HFFc6 (cell line): ENCODE measurements at regions not wholly inside any gene's neighbourhood (a gene's known extent, or its start where the extent isn't known, plus 50 kb on each side); places are given as distances from the start of the nearest gene placed in this dataset.

Experiments used
- DNase-seq: peaks from one replicate; pipeline ENCODE4 v3.0.0-alpha.2; 2018
- H3K27ac Mint-ChIP-seq: 2 replicates; pipeline ENCODE4 v1.8.0; 2020; ENCODE audit warnings: mild to moderate bottlenecking, mixed read lengths
- H3K27me3 Mint-ChIP-seq: 2 replicates; pipeline ENCODE4 v1.8.0; 2021; ENCODE audit warnings: mild to moderate bottlenecking, moderate library complexity, mixed read lengths; ENCODE audit not compliant: insufficient read depth
- H3K36me3 Mint-ChIP-seq: 2 replicates; pipeline ENCODE4 v1.8.0; 2021; ENCODE audit warnings: low read depth, mixed read lengths
- H3K4me1 Mint-ChIP-seq: 2 replicates; pipeline ENCODE4 v1.8.0; 2020; ENCODE audit warnings: low read depth, mixed read lengths
- H3K4me3 Mint-ChIP-seq: 2 replicates; pipeline ENCODE4 v1.8.0; 2020; ENCODE audit warnings: mild to moderate bottlenecking, moderate library complexity, mixed read lengths
- H3K9me3 Mint-ChIP-seq: 2 replicates; pipeline ENCODE4 v1.8.0; 2020; ENCODE audit warnings: mild to moderate bottlenecking, mixed read lengths
- CTCF ChIP-seq: fragments of 200-600 bp; sonication (generic); IDR thresholded peaks from 2 replicates; pipeline ENCODE4 v1.5.0; 2021; ENCODE audit warnings: antibody characterized with exemption, mild to moderate bottlenecking

GRCh38 chr6:71053475-71053874, 96.6 kb upstream of the B3GAT2 start:
- Mint-ChIP-seq H3K9me3 (no peaks in the 10 kb centered on the region), H3K36me3 (no peaks in the 10 kb centered on the region), H3K4me1 (no peaks in the 10 kb centered on the region), H3K4me3 (no peak overlapping the region), H3K27me3 (peaks cover 5% of the 10 kb centered on the region; the same call in 1 of the 2 replicates), H3K27ac (no peak overlapping the region)
- TF ChIP-seq CTCF = no peak
- DNase-seq = no peak

- Mint-ChIP-seq H3K36me3 (no peaks in the 10 kb centered on the region), H3K27ac (no peak overlapping the region), H3K4me3 (no peak overlapping the region), H3K27me3 (peaks cover 5% of the 10 kb centered on the region; the same call in 1 of the 2 replicates), H3K4me1 (no peaks in the 10 kb centered on the region), H3K9me3 (no peaks in the 10 kb centered on the region)
- no peak for DNase-seq
- TF ChIP-seq CTCF = no peak
Observed at GRCh38 chr6:71056656-71057055, 99.8 kb upstream of the B3GAT2 start.

- Mint-ChIP-seq H3K4me3 (no peak overlapping the region), H3K27me3 (0 out of 2 replicates have a peak, but pooled peaks cover 4% of the 10 kb centered on the region), H3K9me3 (no peaks in the 10 kb centered on the region), H3K27ac (no peak overlapping the region), H3K36me3 (no peaks in the 10 kb centered on the region), H3K4me1 (no peaks in the 10 kb centered on the region)
- no peak for TF ChIP-seq CTCF
- no peak for DNase-seq
Observed at GRCh38 chr6:71066153-71066552, 109.3 kb upstream of the B3GAT2 start.

- Mint-ChIP-seq H3K4me3 (no peak overlapping the region), H3K4me1 (no peaks in the 10 kb centered on the region), H3K27me3 (0 out of 2 replicates have a peak, but pooled peaks cover 4% of the 10 kb centered on the region), H3K27ac (no peak overlapping the region), H3K9me3 (no peaks in the 10 kb centered on the region), H3K36me3 (no peaks in the 10 kb centered on the region)
- no peak for DNase-seq
- no peak for TF ChIP-seq CTCF
Observed at GRCh38 chr6:71067816-71068215, 111.0 kb upstream of the B3GAT2 start.

GRCh38 chr6:71072508-71072907, 115.6 kb upstream of the B3GAT2 start:
- Mint-ChIP-seq H3K9me3 (no peaks in the 10 kb centered on the region), H3K36me3 (no peaks in the 10 kb centered on the region), H3K4me1 (no peaks in the 10 kb centered on the region), H3K4me3 (no peak overlapping the region), H3K27me3 (peaks cover 4% of the 10 kb centered on the region), H3K27ac (no peak overlapping the region)
- no peak for DNase-seq
- no peak for TF ChIP-seq CTCF

GRCh38 chr6:71077655-71078054, 120.8 kb upstream of the B3GAT2 start:
- H3K9me3 Mint-ChIP-seq = no peaks in the 10 kb centered on the region
- no peaks in the 10 kb centered on the region for H3K36me3 Mint-ChIP-seq
- TF ChIP-seq CTCF = no peak
- H3K4me3 Mint-ChIP-seq = no peak overlapping the region
- H3K27ac Mint-ChIP-seq = no peak overlapping the region
- no peak for DNase-seq
- H3K4me1 Mint-ChIP-seq = peaks cover 42% of the 10 kb centered on the region
- peaks cover 4% of the 10 kb centered on the region for H3K27me3 Mint-ChIP-seq
